SK-N-SH treated with all-trans-retinoic acid at 6 μM for 48 hours (cell line): ENCODE measurements at regions not wholly inside any gene's neighbourhood (a gene's known extent, or its start where the extent isn't known, plus 50 kb on each side); places are given as distances from the start of the nearest gene placed in this dataset.

ENCODE experiments used
- ATAC-seq: fragments of 200-7000 bp; cut with Tn5 transposase; 3 replicates; pipeline ENCODE4 v1.9.1; 2020; ENCODE audit warnings: mild to moderate bottlenecking, moderate library complexity
- ARNTL ChIP-seq: fragments of 450-650 bp; formaldehyde crosslinking; IDR thresholded peaks from 2 replicates; pipeline ENCODE4 v1.5.0; 2020; ENCODE audit warnings: low read depth, mild to moderate bottlenecking, moderate library complexity, borderline replicate concordance
- BACH2 ChIP-seq: fragments of 250-450 bp; sonication (Bioruptor Pico); IDR thresholded peaks from 2 replicates; pipeline ENCODE4 v1.9.0; 2021; ENCODE audit warnings: mild to moderate bottlenecking, borderline replicate concordance
- CSDC2 ChIP-seq: fragments of 250-450 bp; sonication (Bioruptor Pico); IDR thresholded peaks from 2 replicates; pipeline ENCODE4 v1.5.0; 2020; ENCODE audit warnings: mild to moderate bottlenecking, moderate library complexity
- ESRRG ChIP-seq: fragments of 250-450 bp; sonication (Bioruptor Pico); IDR thresholded peaks from 2 replicates; pipeline ENCODE4 v1.6.1; 2021; ENCODE audit warnings: mild to moderate bottlenecking
- GLIS3 ChIP-seq: fragments of 250-450 bp; sonication (Bioruptor Pico); IDR thresholded peaks from 2 replicates; pipeline ENCODE4 v1.5.0; 2020; ENCODE audit warnings: mild to moderate bottlenecking, moderate library complexity
- ISL1 ChIP-seq: fragments of 250-450 bp; sonication (Bioruptor Pico); IDR thresholded peaks from 2 replicates; pipeline ENCODE4 v2.1.2; 2022; ENCODE audit warnings: mild to moderate bottlenecking, moderate library complexity
- OSR1 ChIP-seq: fragments of 250-450 bp; sonication (Bioruptor Pico); IDR thresholded peaks from 2 replicates; pipeline ENCODE4 v1.8.0; 2022; ENCODE audit warnings: moderate library complexity, mild to moderate bottlenecking, inconsistent platforms
- PPARA ChIP-seq: fragments of 250-450 bp; sonication (Bioruptor Pico); IDR thresholded peaks from 2 replicates; pipeline ENCODE4 v1.5.0; 2020; ENCODE audit warnings: mild to moderate bottlenecking, borderline replicate concordance
- RARB ChIP-seq: fragments of 250-450 bp; sonication (Bioruptor Pico); IDR thresholded peaks from 2 replicates; pipeline ENCODE4 v1.8.0; 2021; ENCODE audit warnings: mild to moderate bottlenecking, moderate library complexity
- SNAI2 ChIP-seq: fragments of 250-450 bp; sonication (Bioruptor Pico); IDR thresholded peaks from 2 replicates; pipeline ENCODE4 v1.5.0; 2020; ENCODE audit warnings: mild to moderate bottlenecking, moderate library complexity
- TCF4 ChIP-seq: fragments of 250-450 bp; sonication (Bioruptor Pico); IDR thresholded peaks from 2 replicates; pipeline ENCODE4 v1.8.0; 2021; ENCODE audit warnings: mild to moderate bottlenecking, moderate library complexity, borderline replicate concordance
- TOX ChIP-seq: fragments of 250-450 bp; sonication (Bioruptor Pico); IDR thresholded peaks from 2 replicates; pipeline ENCODE4 v1.8.0; 2021; ENCODE audit warnings: mild to moderate bottlenecking, moderate library complexity, borderline replicate concordance
- ZC3H10 ChIP-seq: fragments of 250-450 bp; sonication (Bioruptor Pico); IDR thresholded peaks from 2 replicates; pipeline ENCODE4 v1.5.1; 2021; ENCODE audit warnings: mild to moderate bottlenecking, moderate library complexity
- ZFP3 ChIP-seq: fragments of 250-450 bp; sonication (Bioruptor Pico); IDR thresholded peaks from 2 replicates; pipeline ENCODE4 v1.5.0; 2020; ENCODE audit warnings: mild to moderate bottlenecking, moderate library complexity
- ZNF70 ChIP-seq: fragments of 450-650 bp; formaldehyde crosslinking; IDR thresholded peaks from 2 replicates; pipeline ENCODE4 v1.5.0; 2020; ENCODE audit warnings: mild to moderate bottlenecking, moderate library complexity
- ZNF8 ChIP-seq: fragments of 450-650 bp; formaldehyde crosslinking; IDR thresholded peaks from 2 replicates; pipeline ENCODE4 v1.5.0; 2020; ENCODE audit warnings: mild to moderate bottlenecking, moderate library complexity
- TF ChIP-seq, protein P1 (sequence below): fragments of 250-450 bp; sonication (Bioruptor Pico); IDR thresholded peaks from 2 replicates; pipeline ENCODE4 v1.5.1; 2020; ENCODE audit warnings: low read depth, mild to moderate bottlenecking, moderate library complexity
- TF ChIP-seq, protein P2 (sequence below): fragments of 250-450 bp; sonication (Bioruptor Pico); IDR thresholded peaks from 2 replicates; pipeline ENCODE4 v1.8.0; 2021; ENCODE audit warnings: low read depth, mild to moderate bottlenecking, moderate library complexity, borderline replicate concordance
- TF ChIP-seq, protein P3 (sequence below): fragments of 250-450 bp; sonication (Bioruptor Pico); IDR thresholded peaks from 2 replicates; pipeline ENCODE4 v1.8.0; 2020; ENCODE audit warnings: mild to moderate bottlenecking, moderate library complexity, borderline replicate concordance
- TF ChIP-seq, protein P4 (sequence below): fragments of 250-450 bp; sonication (Bioruptor Pico); IDR thresholded peaks from 2 replicates; pipeline ENCODE4 v1.5.0; 2020; ENCODE audit warnings: mild to moderate bottlenecking, moderate library complexity

DNA sequence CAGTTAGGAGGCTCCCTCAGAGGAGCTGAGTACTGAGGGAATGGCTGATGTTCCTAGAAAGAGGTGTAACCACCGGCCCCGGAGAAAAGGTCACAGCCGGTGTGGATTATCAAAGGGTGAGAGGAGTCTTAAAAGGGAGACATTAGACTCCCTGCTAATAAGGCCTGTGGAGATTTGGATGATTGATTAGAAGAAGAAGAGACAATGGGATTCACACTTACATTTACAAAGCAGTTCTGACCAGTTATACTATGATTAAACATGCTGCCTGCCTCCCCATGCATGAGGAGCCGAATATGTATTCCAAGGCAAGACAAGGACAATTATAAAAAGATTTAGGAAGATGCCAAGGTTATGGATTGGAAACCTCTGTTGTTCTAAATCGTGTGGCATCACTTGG, 302.4 kb downstream of the SLC4A3 start (continued):
- TF ChIP-seq, protein P1, sequence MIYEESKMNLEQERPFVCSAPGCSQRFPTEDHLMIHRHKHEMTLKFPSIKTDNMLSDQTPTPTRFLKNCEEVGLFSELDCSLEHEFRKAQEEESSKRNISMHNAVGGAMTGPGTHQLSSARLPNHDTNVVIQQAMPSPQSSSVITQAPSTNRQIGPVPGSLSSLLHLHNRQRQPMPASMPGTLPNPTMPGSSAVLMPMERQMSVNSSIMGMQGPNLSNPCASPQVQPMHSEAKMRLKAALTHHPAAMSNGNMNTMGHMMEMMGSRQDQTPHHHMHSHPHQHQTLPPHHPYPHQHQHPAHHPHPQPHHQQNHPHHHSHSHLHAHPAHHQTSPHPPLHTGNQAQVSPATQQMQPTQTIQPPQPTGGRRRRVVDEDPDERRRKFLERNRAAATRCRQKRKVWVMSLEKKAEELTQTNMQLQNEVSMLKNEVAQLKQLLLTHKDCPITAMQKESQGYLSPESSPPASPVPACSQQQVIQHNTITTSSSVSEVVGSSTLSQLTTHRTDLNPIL (CRISPR knock-in tag) = no peak
- TF ChIP-seq ZNF70 (CRISPR knock-in tag) (no peak), TOX (CRISPR knock-in tag) (no peak), ZC3H10 (CRISPR knock-in tag) (no peak)

DNA sequence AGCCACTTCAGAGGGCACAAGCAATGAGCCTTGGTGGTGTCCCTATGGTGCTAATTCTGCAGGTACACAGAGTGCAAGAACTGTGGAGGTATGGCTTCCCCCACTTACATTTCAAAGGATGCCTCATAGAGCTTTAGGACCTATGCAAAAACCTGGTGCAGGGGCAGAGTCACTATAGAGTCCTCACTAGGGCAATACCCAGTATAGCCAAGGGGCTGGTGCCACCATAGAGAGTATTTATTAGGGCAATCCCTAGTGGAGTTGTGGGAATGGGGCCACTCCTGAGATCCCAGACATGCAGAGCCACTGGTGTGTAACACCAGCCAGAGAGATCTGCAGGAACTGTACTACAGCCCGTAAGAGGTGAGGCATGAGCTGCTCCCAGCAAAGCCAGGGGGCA, 312.2 kb downstream of the SLC4A3 start:
- no peak for ATAC-seq

DNA sequence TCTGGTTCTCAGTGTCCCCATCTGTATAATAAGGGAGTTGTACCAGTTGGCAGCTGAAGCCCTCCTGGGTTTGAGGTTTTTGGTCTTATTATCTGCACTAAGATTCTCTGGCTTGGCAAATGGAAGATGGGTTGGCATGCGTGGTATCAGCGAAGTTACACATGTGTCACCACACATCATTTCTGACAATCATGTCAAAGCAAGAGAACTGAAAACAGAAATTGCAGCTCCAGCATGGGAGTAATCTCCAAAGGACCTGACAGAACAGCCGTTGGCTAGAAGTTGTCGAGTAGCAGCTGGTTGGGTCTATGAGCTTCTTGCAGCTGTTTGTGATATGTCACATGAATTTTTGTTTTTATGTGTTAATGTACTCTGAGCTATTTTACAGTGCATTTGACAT, 317.4 kb downstream of the SLC4A3 start:
- no peak for TF ChIP-seq ESRRG (CRISPR knock-in tag)
- TF ChIP-seq ZFP3 (CRISPR knock-in tag) = no peak
- no peak for TF ChIP-seq TCF4 (CRISPR knock-in tag)
- TF ChIP-seq BACH2 = no peak
- TF ChIP-seq CSDC2 = no peak
- TF ChIP-seq PPARA (CRISPR knock-in tag) = no peak
- no peak for TF ChIP-seq SNAI2 (CRISPR knock-in tag)
- no peak for TF ChIP-seq TOX (CRISPR knock-in tag)
- TF ChIP-seq RARB = no peak
- no peak for TF ChIP-seq OSR1
- ATAC-seq = no peak

More for the DNA sequence above, 312.2 kb downstream of the SLC4A3 start:
- TF ChIP-seq BACH2 (no peak), ZFP3 (CRISPR knock-in tag) (no peak), ISL1 (no peak), ZC3H10 (CRISPR knock-in tag) (no peak), TCF4 (CRISPR knock-in tag) (no peak), ZNF8 (CRISPR knock-in tag) (no peak), GLIS3 (CRISPR knock-in tag) (no peak), ZNF70 (CRISPR knock-in tag) (no peak), OSR1 (no peak)
- TF ChIP-seq, protein P1 (CRISPR knock-in tag) = no peak
- TF ChIP-seq, protein P2, sequence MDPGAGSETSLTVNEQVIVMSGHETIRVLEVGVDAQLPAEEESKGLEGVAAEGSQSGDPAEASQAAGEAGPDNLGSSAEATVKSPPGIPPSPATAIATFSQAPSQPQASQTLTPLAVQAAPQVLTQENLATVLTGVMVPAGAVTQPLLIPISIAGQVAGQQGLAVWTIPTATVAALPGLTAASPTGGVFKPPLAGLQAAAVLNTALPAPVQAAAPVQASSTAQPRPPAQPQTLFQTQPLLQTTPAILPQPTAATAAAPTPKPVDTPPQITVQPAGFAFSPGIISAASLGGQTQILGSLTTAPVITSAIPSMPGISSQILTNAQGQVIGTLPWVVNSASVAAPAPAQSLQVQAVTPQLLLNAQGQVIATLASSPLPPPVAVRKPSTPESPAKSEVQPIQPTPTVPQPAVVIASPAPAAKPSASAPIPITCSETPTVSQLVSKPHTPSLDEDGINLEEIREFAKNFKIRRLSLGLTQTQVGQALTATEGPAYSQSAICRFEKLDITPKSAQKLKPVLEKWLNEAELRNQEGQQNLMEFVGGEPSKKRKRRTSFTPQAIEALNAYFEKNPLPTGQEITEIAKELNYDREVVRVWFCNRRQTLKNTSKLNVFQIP (CRISPR knock-in tag) = no peak
- TF ChIP-seq, all 23 proteins: peak for 0

DNA sequence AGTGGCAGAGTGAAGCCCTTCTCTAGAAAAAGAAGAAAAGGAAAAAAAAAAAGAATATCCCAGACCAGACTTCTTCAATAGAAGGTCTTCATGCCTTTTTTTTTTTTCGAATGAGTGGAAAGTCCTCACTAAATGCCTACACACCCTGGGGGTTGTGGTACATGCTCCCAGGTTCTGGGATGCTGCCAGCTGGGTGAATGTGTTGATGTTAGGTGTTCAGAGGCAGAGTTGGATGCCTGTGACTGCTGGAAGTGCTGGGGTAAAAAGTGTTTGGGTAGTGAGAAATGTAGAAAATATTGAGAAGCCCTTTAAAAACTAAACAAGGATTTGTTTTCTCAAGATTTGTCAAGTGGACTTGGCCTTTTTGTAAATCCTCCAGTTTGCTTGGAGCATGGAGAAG, 318.6 kb downstream of the SLC4A3 start:
- TF ChIP-seq ZFP3 (CRISPR knock-in tag) (no peak), GLIS3 (CRISPR knock-in tag) (no peak), ZC3H10 (CRISPR knock-in tag) (no peak)
- TF ChIP-seq, protein P3, sequence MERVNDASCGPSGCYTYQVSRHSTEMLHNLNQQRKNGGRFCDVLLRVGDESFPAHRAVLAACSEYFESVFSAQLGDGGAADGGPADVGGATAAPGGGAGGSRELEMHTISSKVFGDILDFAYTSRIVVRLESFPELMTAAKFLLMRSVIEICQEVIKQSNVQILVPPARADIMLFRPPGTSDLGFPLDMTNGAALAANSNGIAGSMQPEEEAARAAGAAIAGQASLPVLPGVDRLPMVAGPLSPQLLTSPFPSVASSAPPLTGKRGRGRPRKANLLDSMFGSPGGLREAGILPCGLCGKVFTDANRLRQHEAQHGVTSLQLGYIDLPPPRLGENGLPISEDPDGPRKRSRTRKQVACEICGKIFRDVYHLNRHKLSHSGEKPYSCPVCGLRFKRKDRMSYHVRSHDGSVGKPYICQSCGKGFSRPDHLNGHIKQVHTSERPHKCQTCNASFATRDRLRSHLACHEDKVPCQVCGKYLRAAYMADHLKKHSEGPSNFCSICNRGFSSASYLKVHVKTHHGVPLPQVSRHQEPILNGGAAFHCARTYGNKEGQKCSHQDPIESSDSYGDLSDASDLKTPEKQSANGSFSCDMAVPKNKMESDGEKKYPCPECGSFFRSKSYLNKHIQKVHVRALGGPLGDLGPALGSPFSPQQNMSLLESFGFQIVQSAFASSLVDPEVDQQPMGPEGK (CRISPR knock-in tag) = no peak
- TF ChIP-seq, protein P1 (CRISPR knock-in tag) = no peak
- no peak for ATAC-seq

DNA sequence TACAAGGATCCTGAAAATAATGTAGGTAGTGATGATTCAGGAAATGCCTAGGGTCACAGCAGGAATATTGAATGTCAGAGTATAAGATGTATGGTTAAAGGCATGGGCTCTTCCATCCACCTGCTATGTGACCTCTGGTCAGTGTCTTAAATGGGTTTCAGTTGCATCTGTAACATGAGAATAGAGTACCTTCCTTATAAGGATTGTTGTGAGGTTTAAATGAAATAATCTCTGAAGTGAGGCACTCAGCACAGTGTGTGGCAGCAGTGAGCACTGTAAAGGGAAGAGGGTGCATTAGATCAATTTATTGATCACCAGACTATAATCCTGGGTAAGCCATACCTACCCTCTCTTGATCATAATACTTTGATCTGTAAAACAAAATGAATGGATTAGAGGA, 319.1 kb downstream of the SLC4A3 start:
- ATAC-seq = no peak
- TF ChIP-seq, protein P4, sequence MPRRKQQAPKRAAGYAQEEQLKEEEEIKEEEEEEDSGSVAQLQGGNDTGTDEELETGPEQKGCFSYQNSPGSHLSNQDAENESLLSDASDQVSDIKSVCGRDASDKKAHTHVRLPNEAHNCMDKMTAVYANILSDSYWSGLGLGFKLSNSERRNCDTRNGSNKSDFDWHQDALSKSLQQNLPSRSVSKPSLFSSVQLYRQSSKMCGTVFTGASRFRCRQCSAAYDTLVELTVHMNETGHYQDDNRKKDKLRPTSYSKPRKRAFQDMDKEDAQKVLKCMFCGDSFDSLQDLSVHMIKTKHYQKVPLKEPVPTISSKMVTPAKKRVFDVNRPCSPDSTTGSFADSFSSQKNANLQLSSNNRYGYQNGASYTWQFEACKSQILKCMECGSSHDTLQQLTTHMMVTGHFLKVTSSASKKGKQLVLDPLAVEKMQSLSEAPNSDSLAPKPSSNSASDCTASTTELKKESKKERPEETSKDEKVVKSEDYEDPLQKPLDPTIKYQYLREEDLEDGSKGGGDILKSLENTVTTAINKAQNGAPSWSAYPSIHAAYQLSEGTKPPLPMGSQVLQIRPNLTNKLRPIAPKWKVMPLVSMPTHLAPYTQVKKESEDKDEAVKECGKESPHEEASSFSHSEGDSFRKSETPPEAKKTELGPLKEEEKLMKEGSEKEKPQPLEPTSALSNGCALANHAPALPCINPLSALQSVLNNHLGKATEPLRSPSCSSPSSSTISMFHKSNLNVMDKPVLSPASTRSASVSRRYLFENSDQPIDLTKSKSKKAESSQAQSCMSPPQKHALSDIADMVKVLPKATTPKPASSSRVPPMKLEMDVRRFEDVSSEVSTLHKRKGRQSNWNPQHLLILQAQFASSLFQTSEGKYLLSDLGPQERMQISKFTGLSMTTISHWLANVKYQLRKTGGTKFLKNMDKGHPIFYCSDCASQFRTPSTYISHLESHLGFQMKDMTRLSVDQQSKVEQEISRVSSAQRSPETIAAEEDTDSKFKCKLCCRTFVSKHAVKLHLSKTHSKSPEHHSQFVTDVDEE (CRISPR knock-in tag) = no peak
- TF ChIP-seq, protein P3 (CRISPR knock-in tag) = no peak
- no peak for TF ChIP-seq OSR1
- no peak for TF ChIP-seq ZNF8 (CRISPR knock-in tag)
- TF ChIP-seq TOX (CRISPR knock-in tag) = no peak
- TF ChIP-seq ARNTL (CRISPR knock-in tag) = no peak
- TF ChIP-seq SNAI2 (CRISPR knock-in tag) = no peak
- TF ChIP-seq, protein P1 (CRISPR knock-in tag) = no peak
- no peak for TF ChIP-seq ZC3H10 (CRISPR knock-in tag)
